NCI-H2227 (cell line): ENCODE measurements at regions not wholly inside any gene's neighbourhood (a gene's known extent, or its start where the extent isn't known, plus 50 kb on each side); places are given as distances from the start of the nearest gene placed in this dataset.
"Not testable (repeated sequence)": the region's sequence is repeated elsewhere in the genome, so short reads cannot be mapped to it uniquely, and the experiment has no call there.

Source experiments
- DNase-seq: peaks from one replicate; lab custom pipeline; 2025; ENCODE audit not compliant: unreplicated experiment; lab: John Stamatoyannopoulos, UW

DNA sequence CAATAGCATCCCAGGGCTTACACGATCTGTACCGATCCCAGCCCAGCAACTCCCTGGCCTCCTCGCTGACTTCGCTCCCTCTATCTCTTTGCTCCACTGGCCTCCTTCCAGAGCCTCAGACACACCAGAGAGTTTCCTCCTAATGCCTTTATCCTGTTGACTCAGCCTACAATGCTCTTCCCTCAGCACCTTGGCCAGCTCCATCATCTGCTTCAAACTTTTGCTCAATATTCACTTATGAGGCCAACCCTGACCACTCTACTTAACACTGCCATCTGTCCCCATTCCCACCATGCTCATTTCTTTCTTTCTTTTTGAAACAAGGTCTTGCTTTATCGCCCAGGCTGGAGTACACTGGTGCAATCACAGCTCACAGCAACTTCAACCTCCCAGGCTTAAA is 180.9 kb downstream of the CEP170 start:
- not testable (repeated sequence) for DNase-seq

DNA sequence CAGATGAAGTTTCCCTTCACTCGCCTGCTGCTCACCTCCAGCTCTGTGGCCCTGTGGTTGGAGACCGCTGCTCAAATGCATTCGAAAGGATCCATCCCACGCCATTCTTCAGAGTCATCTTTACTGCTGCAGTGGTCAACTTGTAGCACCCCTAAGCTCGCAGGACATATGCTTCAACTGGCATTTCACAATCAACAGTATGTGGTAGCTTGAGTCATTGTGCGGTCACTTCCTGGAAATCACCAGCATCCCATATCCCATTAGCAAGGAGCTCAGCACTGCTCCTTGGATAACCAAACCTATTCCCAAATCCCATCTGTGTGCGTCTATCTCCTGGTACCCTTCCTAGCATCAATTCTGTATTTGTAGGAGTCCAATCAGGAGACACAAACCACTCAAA is 188.0 kb downstream of the CEP170 start:
- DNase-seq = not testable (repeated sequence)

DNA sequence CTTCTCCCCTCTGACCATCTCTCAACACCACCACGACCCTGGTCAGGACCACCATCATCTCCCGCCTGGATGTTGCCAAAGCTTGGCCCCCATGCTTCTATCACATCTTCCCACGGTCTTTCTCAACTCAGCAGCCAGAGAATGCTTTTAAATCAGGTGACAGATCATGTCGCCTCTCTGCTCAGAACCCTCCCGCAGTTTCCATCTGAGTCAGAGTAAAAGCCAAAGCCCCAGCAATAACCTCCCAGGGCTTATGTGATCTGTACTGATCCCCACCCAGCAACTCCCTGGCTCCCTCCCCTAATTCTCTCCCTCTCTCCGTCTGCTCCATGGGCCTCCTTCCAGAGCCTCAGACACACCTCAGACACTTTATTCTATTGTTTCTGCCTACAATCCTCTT is 193.1 kb downstream of the CEP170 start:
- DNase-seq = not testable (repeated sequence)

DNA sequence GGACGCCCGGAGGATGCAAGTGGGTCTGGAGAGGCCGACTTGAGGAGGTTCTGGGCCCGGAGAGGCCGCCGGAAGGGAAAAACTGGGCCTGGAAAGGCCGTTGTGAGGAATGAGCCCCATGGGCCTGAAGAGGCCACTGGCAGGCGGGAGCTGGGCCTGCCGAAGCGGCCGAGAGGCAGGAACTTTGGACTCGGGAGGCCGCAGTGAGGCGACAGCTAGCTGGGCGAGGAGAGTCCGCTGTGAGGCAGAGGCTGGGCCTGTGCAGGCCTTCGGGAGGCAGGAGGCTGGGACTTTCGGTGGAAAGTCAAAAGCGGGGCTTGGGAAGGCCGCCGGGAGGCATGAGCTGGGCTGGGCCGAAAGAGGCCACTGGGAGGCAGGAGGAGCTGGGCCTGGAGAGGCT is 199.6 kb downstream of the CEP170 start:
- DNase-seq = not testable (repeated sequence)

DNA sequence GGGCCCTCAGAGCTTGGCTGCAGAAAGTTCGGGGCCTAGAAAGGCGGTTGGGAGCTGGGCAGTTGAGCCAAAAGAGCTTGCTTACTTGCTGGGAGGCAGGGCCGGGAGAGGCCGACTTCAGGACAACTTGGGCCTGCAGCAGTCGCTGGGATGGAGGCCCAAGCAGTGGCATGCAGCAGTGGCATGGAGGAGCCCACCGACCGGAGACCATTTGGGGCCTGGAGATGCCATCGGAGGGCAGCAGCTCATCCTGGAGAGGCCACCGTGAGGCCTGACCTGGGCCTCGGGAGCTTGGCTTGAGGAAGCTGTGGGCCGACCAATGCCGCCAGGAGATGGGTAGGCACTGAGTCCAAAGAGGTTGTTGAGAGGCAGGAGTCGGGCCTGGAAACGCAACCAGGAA is 200.0 kb downstream of the CEP170 start:
- DNase-seq = not testable (repeated sequence)

DNA sequence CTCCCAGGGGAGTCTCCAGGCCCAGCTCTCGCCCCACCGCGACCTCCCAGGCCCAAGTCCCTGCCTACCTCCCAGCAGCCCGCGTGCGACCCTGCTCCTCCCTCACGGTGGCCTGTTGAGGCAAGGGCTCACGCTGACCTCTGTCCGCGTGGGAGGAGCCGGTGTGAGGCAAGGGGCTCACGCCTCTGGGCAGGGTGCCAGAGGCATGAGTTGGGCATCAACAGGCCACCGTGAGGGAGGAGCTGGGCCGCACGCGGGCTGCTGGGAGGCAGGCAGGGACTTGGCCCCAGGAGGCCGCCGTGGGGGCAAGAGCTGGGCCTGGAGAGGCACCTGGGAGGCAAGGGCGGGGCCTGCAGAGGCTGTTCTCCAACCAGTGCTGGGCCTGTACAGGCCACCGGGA is 200.4 kb downstream of the CEP170 start:
- DNase-seq = not testable (repeated sequence)

DNA sequence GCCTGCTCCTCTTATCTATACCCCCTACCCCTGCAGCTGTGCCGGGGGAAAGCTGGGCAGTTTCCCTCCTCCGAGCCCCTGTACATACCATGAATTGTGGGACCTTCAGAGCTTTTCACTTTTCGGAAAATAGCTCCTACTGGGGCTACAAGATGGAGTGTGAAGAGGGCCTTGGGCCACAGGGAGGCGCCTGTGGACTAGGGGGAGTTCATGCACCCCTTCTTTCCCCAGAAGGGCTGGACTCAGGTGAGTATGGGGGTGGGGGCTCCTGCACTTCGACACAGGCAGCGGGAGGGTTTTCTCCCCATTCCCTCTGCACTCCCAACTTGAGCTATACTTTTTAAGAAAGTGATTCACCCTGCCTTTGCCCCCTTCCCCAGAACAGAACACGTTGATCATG is 202.0 kb downstream of the CEP170 start:
- not testable (repeated sequence) for DNase-seq

DNA sequence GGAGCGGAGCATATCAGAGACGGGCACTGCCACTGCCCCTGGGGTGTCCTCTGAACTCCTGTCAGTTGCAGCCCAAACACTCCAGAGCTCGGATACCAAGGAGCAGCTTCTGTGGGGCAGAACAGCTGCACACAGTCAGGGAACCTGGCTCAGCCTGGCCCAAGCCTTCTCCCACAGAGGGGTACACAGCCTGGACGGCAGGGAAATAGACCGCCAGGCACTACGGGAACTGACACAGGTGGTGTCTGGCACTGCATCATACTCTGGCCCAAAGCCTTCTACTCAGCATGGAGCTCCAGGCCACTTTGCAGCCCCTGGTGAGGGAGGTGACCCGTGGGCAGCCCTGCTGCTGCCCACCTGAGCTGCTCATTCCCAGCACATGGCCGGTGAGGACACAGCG is 204.5 kb downstream of the CEP170 start:
- not testable (repeated sequence) for DNase-seq

DNA sequence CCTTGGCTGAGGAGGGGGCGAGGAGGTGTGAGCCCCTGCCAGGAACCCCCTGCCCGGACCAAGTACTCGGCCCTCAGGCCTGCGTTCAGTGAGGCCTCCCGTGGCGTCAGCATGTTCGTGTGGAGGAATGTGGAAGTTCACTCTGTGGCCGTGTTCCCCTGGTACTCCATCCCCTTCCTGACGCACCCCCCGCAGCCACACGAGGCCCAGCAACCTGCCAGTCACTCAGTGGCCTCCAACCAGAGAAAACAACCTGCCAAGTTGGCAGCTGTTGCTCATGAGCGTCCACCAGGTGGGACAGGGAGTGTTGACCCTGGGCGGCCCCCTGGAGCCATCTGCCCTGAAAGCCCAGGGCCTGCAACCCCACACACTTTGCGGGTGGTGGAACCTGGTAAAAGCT is 205.4 kb downstream of the CEP170 start:
- DNase-seq = not testable (repeated sequence)

DNA sequence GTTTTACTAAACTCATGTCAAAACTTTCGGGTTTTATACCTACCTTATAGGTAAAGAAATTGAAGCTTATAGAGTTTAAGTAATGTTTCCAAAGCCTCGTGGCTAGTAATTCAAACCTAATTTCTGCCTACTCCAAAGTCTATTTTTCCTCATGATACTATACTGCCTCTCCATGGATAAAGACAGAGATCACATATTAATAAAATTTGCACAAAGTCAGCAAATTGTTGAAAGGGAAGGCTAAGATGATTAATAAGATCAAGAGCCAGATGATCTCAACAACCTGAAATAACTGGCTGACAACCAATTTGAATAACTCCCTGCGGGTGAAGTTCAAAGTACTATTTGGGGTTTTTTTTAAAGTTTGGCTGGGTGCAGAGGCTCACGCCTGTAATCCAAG is 233.7 kb downstream of the CEP170 start:
- not testable (repeated sequence) for DNase-seq

DNA sequence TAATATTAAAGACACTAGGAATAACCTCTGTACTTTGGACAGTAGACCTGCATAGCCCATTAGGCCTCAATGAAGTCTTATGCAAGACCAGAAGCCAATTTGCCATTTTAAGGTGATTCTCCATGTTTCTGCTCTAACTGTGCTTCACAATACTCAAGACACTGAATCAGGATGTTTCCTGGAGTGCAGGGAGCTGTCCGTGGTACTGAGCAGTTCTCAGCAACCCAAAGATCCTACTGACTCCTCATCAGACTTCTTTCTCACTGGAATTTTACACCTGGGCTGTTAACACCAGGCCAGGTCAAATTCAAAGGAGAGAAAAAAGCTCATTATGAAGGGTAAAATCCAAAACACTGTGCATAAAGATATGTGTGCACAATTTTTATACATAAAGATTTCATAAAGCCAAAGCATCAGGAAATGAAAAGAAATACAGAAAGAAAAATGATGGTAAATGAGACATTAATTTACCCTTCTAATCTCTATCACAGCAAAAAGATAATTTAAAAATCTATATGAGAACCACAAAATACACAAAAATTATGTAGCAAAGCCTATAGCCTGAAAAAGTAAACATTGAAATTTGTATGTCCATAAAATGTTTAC is 235.9 kb downstream of the CEP170 start:
- not testable (repeated sequence) for DNase-seq

DNA sequence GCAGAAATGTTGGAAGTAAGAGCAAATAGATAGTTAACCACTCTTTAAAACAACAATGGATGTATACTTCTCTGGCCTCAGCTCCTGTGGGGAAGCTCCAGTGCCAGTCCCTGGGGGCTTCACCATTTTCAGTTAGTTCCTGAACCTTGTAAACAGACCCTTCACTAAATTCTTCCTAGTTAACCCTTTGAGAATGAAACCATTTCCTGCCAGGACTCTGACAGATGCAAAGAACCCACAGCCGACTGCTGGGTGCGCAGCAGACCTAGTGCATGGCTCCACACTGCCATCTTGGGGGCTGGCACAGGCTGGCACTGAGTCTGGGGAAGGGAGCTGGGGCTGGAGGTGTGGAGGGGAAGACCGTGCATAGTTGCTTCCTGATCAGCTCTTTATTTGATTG is 244.4 kb downstream of the CEP170 start:
- DNase-seq = not testable (repeated sequence)

DNA sequence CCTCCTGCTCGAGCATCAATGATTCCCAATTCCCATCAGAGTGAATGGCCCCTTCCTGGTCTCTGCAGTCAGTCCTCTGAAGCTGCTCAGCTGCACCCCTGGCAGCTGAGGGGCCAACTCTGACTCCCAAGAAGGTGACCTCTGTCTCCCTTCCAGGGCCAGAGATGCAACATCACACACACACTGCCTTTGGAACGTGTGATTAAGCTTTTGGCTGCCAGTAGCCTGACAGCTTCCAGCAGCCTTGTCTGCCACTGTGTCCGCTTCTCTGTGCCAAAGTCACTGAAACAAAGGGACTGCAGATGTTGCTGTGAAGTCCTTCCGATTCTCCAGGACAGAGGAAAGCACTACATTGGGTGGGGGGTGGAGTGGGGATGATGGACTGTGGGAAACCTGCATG is 254.1 kb downstream of the CEP170 start:
- not testable (repeated sequence) for DNase-seq

DNA sequence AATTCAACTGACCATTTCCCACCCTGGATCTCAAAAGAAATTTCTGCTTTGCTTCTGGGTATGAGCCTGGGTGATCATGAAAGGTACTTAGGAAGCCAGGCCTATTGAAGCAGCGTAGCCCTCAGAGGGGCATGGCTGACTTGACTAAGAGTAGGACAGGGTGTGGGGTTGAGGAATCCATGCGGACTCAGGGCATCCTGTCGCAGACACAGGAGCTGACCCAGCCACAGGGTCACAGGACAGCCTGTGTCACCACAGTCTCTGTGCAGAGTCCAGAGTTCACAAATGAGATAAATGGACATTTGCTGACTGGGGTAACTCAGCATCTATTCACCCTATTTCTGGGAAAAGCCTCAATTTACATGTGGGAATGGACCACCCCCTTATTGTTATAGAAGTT is 262.3 kb downstream of the CEP170 start:
- not testable (repeated sequence) for DNase-seq

DNA sequence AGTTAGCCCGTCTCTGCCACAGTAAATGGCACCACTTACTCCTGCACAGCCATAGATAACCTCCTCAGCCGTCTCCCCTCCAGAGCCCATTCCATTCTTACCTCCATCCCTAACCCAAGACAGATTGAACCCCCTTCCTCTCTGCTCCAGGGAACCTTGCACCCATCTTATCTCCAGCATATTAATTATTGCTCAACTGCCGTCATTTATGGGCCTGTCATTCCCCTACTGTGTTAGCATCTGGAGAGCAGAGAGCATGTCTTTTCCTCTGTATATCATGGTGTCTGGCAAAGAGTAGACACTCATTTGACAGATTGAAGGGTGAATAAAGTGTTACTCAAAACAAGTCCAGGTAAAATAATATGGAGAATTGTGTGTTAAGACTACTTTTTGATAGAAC is 270.0 kb downstream of the CEP170 start:
- not testable (repeated sequence) for DNase-seq

DNA sequence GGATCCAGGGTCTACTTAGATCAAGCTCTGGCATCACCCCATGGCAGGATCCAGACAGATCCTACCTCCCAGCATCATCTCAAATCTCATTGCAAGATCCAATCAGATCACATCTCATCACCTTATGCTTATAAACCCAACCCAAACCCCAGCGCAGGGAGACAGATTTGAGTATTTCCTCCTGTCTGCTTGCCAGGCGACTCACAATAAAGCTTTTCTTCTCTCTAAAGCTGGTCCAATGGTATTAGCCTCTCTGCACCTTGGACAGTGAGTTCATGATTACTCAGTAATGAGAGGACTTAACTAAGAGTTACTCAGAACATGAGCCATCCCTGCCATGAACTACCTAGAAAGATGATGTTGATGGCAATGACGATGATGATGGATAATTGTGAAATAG is 281.7 kb downstream of the CEP170 start:
- DNase-seq = not testable (repeated sequence)

DNA sequence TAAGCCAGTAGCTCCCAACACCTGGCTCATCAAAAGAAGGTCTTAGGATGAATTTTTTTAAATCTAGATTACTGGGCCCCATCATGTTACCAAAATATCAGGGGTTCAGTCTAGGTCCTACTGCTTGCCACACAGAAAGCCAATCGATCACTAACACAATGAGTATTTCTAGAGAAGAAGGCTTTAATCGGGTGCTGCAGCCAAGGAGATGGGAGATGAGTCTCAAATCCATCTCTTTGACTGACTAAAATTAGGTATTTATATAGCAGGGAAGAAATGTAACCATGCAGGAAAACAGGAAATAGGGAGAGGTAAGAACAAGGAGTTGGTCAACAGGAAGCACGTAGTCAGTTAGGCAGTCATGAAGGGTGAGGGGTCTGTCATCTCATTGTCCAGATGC is 288.2 kb downstream of the CEP170 start:
- DNase-seq = no peak

DNA sequence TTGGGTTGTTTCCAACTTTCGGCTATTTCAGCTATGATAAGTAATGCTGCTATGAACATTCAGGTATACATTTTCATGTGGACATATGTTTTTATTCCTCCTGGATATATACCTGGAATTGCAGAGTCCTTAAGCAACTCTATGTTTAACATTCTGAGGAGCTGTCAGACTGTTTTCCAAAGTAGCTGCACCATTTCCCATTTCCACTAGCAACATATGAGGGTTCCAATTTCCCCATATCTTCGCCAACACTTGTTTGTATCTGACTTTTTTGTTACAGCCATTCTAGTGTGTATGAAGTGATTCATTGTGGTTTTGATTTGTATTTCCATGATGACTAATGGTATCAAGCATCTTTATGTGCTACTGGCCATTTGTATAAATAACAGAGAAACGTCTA is 295.7 kb downstream of the CEP170 start:
- DNase-seq = not testable (repeated sequence)

DNA sequence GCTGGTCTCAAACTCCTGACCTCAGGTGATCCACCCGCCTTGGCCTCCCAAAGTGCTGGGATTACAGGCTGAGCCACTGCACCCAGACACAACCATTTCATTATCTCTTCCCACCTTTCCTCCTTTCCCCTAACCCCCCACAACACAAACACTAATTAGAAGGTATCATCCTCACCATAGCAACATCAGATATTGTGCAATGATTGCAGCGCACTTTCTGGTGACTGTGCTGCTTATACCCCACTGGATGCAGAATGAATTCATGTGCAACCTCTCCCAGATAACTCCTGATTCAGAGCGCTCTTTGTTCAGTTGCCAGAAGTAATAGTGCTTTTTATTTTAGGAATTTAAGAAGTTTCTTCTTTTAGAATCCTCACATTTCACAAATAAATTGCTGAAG is 300.1 kb downstream of the CEP170 start:
- DNase-seq = not testable (repeated sequence)

DNA sequence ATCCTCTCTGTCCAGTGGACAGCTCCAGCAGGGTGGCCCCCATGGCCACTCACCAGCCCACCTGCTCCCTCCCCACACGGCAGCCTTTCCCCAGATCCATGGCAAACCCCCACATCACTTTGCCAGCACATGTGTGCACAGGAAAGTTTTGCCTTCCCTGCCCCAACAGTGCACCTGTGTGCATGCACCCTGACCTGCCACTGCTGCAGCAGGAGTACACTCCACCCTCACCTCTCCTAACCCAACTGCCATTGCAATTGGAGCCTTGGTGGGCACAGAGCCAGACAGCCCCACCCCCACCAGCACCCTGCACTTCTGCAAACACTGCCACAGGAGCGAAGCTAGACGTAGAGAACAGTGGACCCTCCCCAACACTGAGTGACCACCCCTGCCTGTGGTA is 308.9 kb downstream of the CEP170 start:
- no peak for DNase-seq

DNA sequence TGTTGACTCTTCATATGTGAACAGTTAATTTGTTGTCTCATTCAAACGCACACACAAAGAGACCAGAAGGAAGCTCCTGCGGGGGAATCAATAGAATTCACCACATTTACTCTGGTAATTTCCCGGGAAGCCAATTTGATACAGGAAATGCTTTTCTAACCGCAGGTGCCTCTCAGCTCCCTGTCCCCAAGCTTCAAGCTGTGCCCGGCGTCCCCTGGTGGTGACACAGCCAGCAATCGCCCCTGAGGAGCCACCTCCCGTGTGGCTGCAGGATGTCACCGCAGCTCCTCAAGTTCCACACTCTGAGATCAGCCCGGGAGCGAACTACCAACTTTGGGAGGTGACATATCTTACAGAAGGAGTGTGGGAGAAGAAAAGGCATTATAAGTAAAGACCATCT is 318.4 kb downstream of the CEP170 start:
- DNase-seq = not testable (repeated sequence)

DNA sequence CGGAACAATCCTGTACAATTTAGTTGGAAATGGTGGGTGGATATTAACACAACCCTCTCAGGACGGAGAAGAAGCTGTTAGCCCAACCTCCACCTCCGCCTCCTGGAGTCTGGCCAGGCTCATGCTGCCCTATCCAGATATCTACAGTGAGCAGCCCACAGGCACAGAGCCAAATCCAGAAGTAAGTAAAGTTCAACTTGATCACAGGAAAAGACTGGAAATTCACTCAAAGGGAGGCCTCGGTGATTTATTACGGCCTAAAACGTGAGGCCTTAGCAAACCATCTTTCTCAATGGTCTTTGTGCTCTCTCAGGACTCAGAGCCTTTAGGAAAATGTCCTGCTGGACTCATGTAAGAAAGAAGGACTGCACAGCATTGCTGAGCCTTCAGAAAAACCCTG is 330.4 kb downstream of the CEP170 start:
- not testable (repeated sequence) for DNase-seq

DNA sequence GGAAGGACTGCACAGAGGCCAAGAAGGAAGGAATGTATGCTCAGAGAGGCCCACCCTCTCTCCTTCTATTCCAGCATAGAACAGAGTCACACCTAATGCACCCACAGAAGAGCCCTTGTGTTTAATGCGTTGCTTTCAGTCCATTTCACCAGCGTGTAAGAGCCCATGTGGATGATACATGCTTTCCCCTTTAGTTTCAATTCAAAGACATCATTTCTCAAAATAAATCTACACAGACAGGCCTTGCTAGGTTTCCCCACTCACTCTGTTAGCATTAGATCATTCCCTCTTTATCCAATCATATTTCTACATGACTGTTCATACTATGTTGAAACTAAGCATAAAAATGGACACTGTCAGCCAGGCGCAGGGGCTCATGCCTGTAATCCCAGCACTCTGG is 331.5 kb downstream of the CEP170 start:
- not testable (repeated sequence) for DNase-seq
